ENCODE measurements at regions not wholly inside any gene's neighbourhood (a gene's known extent, or its start where the extent isn't known, plus 50 kb on each side); places are given as distances from the start of the nearest gene placed in this dataset.

- H3K4me1 Mint-ChIP-seq (ENCODE audit: unreplicated experiment), result peaks cover 34% of the 10 kb centered on the region
- DNase-seq (ENCODE audit: extremely low spot score, unreplicated experiment), result no peak
- peaks cover 11% of the 10 kb centered on the region for H3K36me3 Mint-ChIP-seq (ENCODE audit: unreplicated experiment)
- H3K9me3 Mint-ChIP-seq (ENCODE audit: unreplicated experiment), result peaks cover under 1% of the 10 kb centered on the region
- H3K4me3 Mint-ChIP-seq (ENCODE audit: unreplicated experiment), result no peak overlapping the region
- H3K27ac Mint-ChIP-seq (ENCODE audit: unreplicated experiment), result peak overlapping the region; percentile 86
- H3K27me3 Mint-ChIP-seq (ENCODE audit: unreplicated experiment), result no peaks in the 10 kb centered on the region
- peak; percentile 65 for TF ChIP-seq CTCF (IDR thresholded peaks at IDR 0.05)
Measured at GRCh38 chr6:74991573-74992332, 214.1 kb downstream of the COL12A1 start.

DNA sequence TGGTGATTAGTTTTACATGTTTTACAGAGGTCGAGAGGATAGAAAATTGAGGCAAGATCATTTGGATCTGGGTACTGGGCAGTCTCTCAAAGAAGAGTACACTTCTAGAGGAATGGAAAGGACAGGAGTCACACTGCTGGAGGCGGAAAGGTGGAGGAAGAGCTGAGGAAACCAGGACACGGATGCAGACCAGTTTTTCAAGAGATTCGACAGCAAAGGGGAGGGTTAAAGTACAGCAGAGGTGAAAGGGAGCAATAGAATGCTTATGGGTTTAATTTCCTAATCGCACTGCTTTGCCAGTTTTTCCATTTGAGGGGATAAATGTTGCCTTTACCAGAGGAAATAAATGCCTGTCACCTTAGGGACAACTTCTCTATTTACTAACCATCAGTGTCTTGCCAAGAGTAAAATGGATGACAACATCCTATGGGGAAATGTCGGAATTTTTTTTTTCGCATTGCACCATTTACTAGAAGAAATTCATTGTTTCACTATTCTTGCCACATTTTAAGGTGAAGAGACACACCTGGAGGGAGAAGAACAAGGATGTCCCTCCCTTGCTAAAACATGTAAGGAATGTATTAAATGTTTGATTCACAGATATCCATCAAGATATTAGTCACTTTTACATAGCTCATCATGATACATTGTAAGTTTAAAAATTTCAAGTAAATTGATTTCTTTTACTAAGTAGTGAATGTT lies 226.6 kb downstream of the COL12A1 start:
- DNase-seq (ENCODE audit: extremely low spot score, unreplicated experiment), result no peak
- Mint-ChIP-seq H3K27ac (ENCODE audit: unreplicated experiment) (peak overlapping the region; percentile 0), H3K36me3 (ENCODE audit: unreplicated experiment) (peaks cover 11% of the 10 kb centered on the region), H3K4me1 (ENCODE audit: unreplicated experiment) (peaks cover 68% of the 10 kb centered on the region), H3K4me3 (ENCODE audit: unreplicated experiment) (no peak overlapping the region), H3K27me3 (ENCODE audit: unreplicated experiment) (no peaks in the 10 kb centered on the region), H3K9me3 (ENCODE audit: unreplicated experiment) (peaks cover 8% of the 10 kb centered on the region)
- no peak for TF ChIP-seq CTCF (IDR thresholded peaks at IDR 0.05)

DNA sequence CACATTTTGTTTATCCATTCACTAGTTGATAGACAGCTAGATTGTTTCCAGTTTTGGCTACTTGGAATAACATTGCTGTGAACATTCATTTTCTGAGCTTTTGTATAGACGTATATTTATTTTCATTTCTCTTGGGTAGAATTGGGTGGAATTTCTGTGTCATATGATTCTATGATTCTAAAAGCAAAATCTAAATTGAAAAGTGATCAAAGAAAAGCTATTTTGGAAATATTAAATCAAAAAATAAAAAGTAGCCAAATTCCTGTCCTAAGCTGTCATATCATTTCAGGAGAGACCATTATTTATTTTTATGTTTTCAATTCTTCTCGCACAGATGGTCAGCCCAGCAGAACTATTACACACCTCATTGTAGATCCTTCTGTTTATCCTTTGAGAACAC lies 229.2 kb downstream of the COL12A1 start:
- Mint-ChIP-seq H3K4me3 (ENCODE audit: unreplicated experiment) (peak overlapping the region; percentile 35), H3K4me1 (ENCODE audit: unreplicated experiment) (peaks cover 74% of the 10 kb centered on the region), H3K27ac (ENCODE audit: unreplicated experiment) (peak overlapping the region; percentile 92), H3K9me3 (ENCODE audit: unreplicated experiment) (peaks cover 3% of the 10 kb centered on the region), H3K36me3 (ENCODE audit: unreplicated experiment) (peaks cover 13% of the 10 kb centered on the region), H3K27me3 (ENCODE audit: unreplicated experiment) (no peaks in the 10 kb centered on the region)
- TF ChIP-seq CTCF (IDR thresholded peaks at IDR 0.05), result no peak
- no peak for DNase-seq (ENCODE audit: extremely low spot score, unreplicated experiment)

DNA sequence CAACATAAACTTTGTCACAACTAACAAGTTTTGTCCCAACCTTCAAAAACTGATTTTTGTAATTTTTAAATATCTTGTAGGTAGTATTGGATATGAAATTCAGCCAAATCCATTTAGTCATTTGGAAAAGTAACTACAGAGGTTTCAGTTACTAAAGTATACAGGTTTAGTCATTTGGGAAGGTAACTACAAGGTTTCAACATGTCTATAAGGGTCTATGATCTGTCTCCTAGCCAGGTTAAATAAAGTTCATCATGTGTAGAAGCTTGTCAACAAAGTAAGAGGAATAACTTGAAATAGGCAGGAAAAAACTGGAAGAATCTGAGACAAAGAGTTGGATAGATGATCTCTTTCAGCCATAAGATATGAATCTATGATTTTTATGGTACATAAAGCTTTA lies 229.8 kb downstream of the COL12A1 start:
- DNase-seq (ENCODE audit: extremely low spot score, unreplicated experiment), result no peak
- TF ChIP-seq CTCF (IDR thresholded peaks at IDR 0.05), result no peak
- Mint-ChIP-seq H3K9me3 (ENCODE audit: unreplicated experiment) (peaks cover 3% of the 10 kb centered on the region), H3K36me3 (ENCODE audit: unreplicated experiment) (peaks cover 13% of the 10 kb centered on the region), H3K4me1 (ENCODE audit: unreplicated experiment) (peaks cover 76% of the 10 kb centered on the region), H3K27me3 (ENCODE audit: unreplicated experiment) (no peaks in the 10 kb centered on the region), H3K4me3 (ENCODE audit: unreplicated experiment) (no peak overlapping the region), H3K27ac (ENCODE audit: unreplicated experiment) (peak overlapping the region; percentile 92)

DNA sequence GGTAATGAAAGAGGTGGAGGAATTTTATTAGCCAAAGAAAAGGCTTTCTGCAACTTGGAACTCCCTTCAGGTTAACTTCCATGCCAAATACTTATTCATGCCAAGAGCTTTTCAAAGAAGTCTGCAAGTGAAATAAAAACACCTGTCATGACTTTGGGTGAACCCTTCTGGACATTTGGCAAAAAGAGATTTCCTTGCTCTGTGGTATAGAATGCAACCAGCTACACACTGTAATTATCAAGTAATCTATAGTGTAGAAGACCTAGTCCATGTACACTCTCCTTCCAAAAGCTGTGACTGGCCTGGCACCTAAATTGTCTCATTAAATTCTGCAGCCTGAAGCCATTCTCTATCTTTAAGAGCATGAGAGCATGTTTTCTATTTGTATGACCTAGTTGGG lies 232.3 kb downstream of the COL12A1 start:
- Mint-ChIP-seq H3K9me3 (ENCODE audit: unreplicated experiment) (no peaks in the 10 kb centered on the region), H3K4me1 (ENCODE audit: unreplicated experiment) (peaks cover 90% of the 10 kb centered on the region), H3K4me3 (ENCODE audit: unreplicated experiment) (no peak overlapping the region), H3K27me3 (ENCODE audit: unreplicated experiment) (no peaks in the 10 kb centered on the region), H3K27ac (ENCODE audit: unreplicated experiment) (peak overlapping the region; percentile 5), H3K36me3 (ENCODE audit: unreplicated experiment) (peaks cover 8% of the 10 kb centered on the region)
- no peak for DNase-seq (ENCODE audit: extremely low spot score, unreplicated experiment)
- no peak for TF ChIP-seq CTCF (IDR thresholded peaks at IDR 0.05)
